GM21737 (cell line): ENCODE measurements at regions not wholly inside any gene's neighbourhood (a gene's known extent, or its start where the extent isn't known, plus 50 kb on each side); places are given as distances from the start of the nearest gene placed in this dataset.
"Not testable (repeated sequence)": the region's sequence is repeated elsewhere in the genome, so short reads cannot be mapped to it uniquely, and the experiment has no call there.

Source experiments
- ATAC-seq: cut with Tn5 transposase; IDR thresholded peaks from one replicate; pipeline ENCODE4 v1.9.1; 2021; ENCODE audit warnings: mild to moderate bottlenecking, moderate library complexity; ENCODE audit not compliant: unreplicated experiment

DNA sequence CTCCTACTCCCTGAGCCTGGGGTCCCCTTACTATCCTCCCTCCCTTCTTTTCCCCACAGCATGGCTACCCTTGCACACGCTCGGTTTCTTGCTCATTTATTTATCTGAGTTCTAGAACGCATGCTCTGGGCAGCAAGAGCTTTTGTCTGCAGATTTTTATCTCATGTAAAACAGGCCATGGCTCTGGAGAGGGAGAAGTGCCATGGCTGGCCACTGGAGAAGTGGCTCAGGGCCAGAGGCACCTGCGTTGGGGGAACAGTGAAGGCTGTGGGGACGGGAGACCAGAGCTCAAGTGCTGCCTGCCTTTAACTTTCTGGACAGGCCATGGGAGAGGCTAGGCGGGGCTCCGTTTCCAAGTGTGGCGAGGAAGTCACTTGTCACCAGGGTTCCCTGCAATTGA lies 177.7 kb upstream of the SULF2 start:
- ATAC-seq: no peak

GRCh38 chr20:47962286-47962963 lies 177.1 kb upstream of the SULF2 start:
- no peak for ATAC-seq

- no peak for ATAC-seq
Measured at GRCh38 chr20:47960769-47961541, 175.7 kb upstream of the SULF2 start.

DNA sequence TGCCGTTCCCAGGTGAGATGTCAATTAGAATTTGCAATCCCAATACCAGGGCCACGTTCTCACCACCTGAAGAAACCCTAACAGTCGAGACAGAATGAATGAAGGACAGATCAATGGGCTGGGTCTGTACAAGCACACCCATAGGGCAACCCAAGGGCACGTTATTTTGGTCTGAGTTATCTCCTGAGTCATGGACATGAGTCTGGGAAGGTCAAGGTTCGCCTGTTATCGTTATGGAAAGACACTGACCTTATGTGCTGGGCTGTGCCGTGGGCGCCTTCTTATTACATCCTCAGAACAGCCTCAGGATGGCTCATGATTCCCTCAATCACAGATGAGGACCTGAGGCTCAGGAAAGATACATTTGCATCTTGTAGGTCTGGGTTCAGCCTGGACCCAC lies 175.0 kb upstream of the SULF2 start:
- no peak for ATAC-seq

DNA sequence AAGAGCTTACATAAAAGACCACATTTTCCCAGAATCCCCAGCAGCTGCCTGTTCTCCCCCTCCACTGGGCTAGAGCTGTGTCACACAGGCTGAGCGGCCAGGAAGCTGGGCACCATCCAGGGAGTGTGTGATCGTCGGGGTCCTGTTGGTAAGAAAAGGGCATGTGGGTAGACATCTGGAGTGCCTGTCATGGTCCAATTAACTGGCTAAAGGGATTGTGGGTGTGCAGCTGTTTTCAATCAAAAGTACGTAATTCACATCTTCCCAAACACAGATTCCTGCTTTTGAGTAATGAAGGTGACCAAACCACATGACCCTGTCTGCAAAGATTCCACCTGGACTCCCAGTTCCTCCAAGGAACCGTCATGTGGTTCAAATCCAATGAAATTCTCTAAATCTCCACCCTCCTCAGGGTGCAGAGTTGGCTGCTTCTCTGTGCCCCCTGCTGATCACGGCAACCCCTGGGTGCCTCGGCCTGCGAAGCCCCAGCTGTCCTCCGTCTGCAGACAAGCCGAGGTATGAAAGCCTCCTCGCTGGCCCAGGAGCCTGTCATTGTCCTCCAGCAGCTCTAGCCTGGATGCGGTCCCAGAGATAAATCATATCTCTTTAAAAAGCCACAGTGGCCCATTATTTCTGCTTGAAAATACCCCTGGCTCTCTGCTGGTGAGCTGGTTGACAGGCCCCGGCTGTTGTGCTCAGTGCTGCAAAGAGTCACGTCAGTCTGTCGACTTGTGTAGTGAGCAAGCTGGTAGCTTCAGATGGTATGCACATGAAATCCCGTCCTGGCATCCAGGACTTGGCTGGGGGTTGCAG lies 172.9 kb upstream of the SULF2 start:
- not testable (repeated sequence) for ATAC-seq

GRCh38 chr20:47957135-47957534 lies 171.9 kb upstream of the SULF2 start:
- no peak for ATAC-seq

DNA sequence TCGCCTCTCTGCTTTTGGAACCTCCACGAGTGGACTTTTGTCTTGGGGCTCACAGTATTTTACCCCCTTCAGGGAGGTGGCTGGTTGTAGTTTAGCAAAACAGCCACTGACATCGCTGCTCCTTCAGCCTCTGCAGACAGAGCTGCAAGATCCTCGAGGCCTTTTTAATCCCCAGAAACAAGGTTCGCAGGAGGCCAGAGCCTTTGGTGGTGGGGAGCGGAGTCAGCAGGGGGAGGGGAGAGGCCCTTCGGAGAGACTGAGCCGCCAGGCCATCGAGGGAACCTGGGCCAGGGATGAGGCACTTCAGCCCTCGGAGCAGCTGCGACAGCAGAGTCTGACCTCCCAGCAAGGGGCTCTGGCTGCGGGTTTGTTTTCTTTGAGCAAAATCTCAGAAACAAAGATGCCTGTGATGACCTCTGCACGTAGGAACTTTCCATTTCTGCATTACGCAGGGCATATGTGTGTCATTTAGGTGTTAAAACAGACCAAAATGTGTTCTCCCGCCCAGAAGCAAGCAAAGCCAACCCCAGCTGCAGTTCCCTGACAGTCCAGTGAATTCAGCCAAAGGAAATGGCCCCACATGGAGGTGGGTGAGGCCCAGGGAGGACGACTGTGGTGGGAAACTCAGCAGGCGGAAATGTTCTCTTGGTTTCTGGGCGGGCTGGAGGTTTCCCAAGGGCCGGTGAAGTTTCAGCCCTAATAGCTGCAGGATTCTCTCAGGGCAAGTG lies 171.2 kb upstream of the SULF2 start:
- ATAC-seq: no peak

DNA sequence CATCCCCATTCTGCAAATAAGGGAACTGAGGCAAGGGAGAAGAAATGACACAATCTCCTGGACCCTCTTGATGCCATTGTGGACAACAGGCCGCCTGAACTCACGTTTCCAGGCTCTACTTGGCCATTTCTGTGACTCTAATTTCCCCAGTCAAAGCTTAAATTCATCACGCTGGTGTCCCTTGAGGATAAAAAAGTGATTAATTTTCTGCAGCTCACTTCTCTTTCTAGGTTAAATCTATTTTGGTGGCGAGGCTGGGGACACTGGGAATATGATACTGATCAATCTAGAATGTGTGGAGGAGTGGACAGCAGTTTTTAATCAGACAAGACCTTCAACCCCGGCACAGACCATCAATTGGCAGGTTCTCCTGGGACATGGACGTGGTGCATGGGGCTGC lies 168.2 kb upstream of the SULF2 start:
- no peak for ATAC-seq

DNA sequence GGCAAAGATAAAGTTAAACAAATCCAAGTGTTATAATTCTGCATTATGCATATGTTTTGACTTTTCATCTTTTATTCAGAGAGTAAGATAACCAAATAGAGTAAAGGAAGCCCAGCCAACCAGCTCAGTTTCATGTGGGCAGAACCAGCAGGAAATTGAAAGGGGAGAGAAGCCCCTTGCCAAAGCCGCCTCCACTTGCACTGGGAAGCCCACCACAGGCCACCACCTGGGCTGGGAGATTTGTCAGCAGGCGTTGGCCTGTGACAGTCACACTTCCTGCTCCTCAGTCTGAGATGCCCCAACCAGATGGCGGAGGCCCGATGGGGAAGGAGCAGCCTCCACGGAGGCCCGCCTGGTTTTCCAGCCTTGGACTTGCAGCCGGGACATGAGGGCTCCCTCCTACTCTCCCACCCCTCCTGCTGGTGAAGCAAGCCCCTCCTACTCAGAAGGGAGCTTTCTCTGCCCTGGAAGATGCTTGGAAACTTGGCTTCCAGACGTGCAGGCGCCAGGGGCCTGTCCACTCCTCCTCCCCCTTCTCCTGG lies 166.8 kb upstream of the SULF2 start:
- ATAC-seq: no peak

GRCh38 chr20:47951521-47951971 lies 166.3 kb upstream of the SULF2 start:
- no peak for ATAC-seq

- no peak for ATAC-seq
Measured at GRCh38 chr20:47950913-47951283, 165.6 kb upstream of the SULF2 start.

- no peak for ATAC-seq
Measured at GRCh38 chr20:47950124-47950912, 165.0 kb upstream of the SULF2 start.

GRCh38 chr20:47949230-47949629 lies 163.9 kb upstream of the SULF2 start:
- ATAC-seq: no peak

DNA sequence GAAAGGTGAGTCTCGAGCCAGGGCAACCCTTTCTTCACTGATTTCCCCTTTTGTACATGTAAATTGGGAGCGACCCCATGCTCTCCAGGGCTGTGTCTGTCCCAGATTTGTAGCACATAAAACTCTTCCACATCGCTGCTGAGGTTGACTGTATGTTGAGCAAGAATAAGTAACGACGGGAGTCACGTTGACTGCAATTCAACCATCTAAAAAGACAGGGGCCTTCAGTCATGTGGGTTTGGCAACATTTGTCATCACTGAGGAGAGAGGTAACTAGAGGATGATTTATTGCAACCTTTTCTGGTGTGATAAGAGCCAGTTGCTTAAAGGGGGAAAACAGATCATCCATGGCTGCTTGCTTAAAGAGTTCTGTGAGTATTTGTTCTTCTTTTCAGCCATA lies 159.4 kb upstream of the SULF2 start:
- ATAC-seq: no peak

GRCh38 chr20:47941869-47942268 lies 156.6 kb upstream of the SULF2 start:
- ATAC-seq: no peak

DNA sequence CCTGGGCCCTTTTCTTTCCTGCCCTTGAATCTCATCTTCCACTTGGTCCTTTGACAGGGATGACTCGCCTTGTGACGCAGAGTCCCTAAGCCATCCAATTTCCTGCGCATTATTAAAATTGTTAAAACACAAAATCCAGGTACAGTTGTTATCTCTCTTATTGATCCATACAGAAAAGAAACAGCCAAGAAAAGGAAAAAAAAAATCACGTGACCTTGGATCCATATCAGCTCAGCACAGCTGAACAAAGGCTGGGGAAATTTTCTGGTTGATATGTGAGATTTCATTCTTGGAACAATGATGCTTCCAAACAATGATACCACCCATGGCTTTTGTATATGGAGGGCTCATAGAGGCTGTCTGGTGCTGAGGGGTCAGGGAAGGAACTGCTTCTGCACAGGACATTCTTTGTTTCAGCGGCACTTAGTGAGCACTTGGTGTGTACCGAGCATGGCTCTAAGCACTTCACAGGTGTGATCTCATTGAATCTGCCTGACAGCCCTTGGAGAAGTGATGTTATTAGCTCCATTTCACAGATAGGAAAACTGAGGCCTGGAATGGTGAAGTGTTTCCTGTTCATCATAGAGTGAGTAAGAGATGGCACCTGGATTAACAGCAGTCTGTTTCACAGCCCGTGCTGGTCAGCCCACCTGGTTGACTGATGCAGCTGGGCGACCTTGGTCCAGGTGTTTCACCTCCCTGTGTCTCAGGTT lies 155.0 kb upstream of the SULF2 start:
- ATAC-seq: no peak

- ATAC-seq: no peak
Measured at GRCh38 chr20:47936612-47937011, 151.3 kb upstream of the SULF2 start.

DNA sequence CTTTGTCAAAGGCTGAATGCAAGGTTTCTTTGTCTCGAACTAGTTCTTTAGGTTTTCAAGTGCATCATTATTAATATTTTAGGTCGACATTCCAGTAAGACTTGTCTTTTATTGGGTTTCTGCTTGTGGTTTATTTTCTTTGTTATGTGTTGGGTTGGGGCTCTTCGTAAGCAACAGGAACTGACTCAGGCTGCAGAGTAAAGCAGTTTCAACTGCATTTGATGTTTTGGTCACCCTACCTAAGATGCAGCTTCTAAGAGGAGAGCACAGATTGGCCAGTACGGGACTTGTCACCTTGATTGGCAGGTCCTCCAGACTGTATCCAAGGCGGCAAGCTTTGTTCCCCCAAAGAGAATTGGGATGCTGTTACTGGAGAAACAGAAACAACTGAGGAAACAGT lies 149.5 kb upstream of the SULF2 start:
- ATAC-seq: no peak

DNA sequence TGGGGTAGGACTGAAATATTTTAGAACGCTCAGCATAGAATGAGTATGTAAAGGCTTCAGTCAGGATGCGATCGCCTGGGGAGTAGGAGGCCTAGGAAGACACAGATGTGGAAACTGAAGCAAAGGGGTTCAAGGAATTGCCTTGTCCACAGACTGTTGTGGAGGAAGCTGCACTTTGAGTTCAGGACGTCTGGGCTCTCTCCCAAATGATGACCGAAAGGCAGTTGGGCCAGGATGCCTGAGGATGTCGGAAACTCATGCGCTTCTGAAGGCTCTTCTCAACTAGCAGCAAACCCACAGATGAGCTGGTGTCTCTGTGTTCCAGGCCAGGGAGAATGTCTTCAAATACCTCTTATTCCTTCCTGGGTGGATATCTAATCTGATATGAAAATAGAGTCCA lies 146.2 kb upstream of the SULF2 start:
- ATAC-seq: no peak
